H9 (cell line): ENCODE measurements at regions not wholly inside any gene's neighbourhood (a gene's known extent, or its start where the extent isn't known, plus 50 kb on each side); places are given as distances from the start of the nearest gene placed in this dataset.

Experiments
- DNase-seq: peaks from one replicate; pipeline ENCODE4 v3.0.0-alpha.2; 2017
- H2AFZ ChIP-seq: one replicate; pipeline ENCODE4 v1.6.1; 2013; ENCODE audit warnings: mild to moderate bottlenecking, low read length, control low read depth, moderate library complexity
- H2AK5ac ChIP-seq: 2 replicates; pipeline ENCODE4 v1.6.1; 2013; ENCODE audit warnings: low read length, control low read depth, mixed read lengths; ENCODE audit not compliant: insufficient read length
- H2BK120ac ChIP-seq: one replicate; pipeline ENCODE4 v1.6.1; 2013; ENCODE audit warnings: low read depth, mild to moderate bottlenecking, low read length, control low read depth, inconsistent platforms; ENCODE audit not compliant: poor library complexity, severe bottlenecking
- H2BK12ac ChIP-seq: 2 replicates; pipeline ENCODE4 v1.6.1; 2013; ENCODE audit warnings: low read length, control low read depth, mixed read lengths, low read depth; ENCODE audit not compliant: insufficient read length
- H2BK15ac ChIP-seq: 2 replicates; pipeline ENCODE4 v1.6.1; 2013; ENCODE audit warnings: low read depth, low read length, control low read depth
- H2BK20ac ChIP-seq: one replicate; pipeline ENCODE4 v1.6.1; 2013; ENCODE audit warnings: low read depth, mild to moderate bottlenecking, low read length, control low read depth, inconsistent platforms; ENCODE audit not compliant: poor library complexity, severe bottlenecking
- H2BK5ac ChIP-seq: 2 replicates; pipeline ENCODE4 v1.6.1; 2013; ENCODE audit warnings: low read length, control low read depth, mixed read lengths; ENCODE audit not compliant: insufficient read length
- H3K14ac ChIP-seq: 2 replicates; pipeline ENCODE4 v1.6.1; 2013; ENCODE audit warnings: low read length, control low read depth; ENCODE audit not compliant: insufficient read depth
- H3K18ac ChIP-seq: 2 replicates; pipeline ENCODE4 v1.6.1; 2013; ENCODE audit warnings: low read depth, mild to moderate bottlenecking, mixed read lengths, low read length, control low read depth; ENCODE audit not compliant: insufficient read length
- H3K23ac ChIP-seq: 2 replicates; pipeline ENCODE4 v1.6.1; 2013; ENCODE audit warnings: low read length, control low read depth, mixed read lengths, low read depth; ENCODE audit not compliant: insufficient read length
- H3K23me2 ChIP-seq: 2 replicates; pipeline ENCODE4 v1.6.1; 2013; ENCODE audit warnings: low read depth, mild to moderate bottlenecking, mixed read lengths, low read length, control low read depth; ENCODE audit not compliant: insufficient read length, poor library complexity, severe bottlenecking
- H3K27ac ChIP-seq: 2 replicates; pipeline ENCODE4 v1.5.1; 2013; ENCODE audit warnings: low read length, control low read depth, mixed read lengths, low read depth; ENCODE audit not compliant: insufficient read length
- H3K27me3 ChIP-seq: 2 replicates; pipeline ENCODE4 v1.6.1; 2013; ENCODE audit warnings: low read length, control low read depth, inconsistent platforms; ENCODE audit not compliant: insufficient read depth
- H3K4ac ChIP-seq: 2 replicates; pipeline ENCODE4 v1.6.1; 2013; ENCODE audit warnings: low read depth, mild to moderate bottlenecking, control low read depth, inconsistent platforms, low read length, moderate library complexity
- H3K4me1 ChIP-seq: 2 replicates; pipeline ENCODE4 v1.6.1; 2013; ENCODE audit warnings: low read length, control low read depth, inconsistent platforms; ENCODE audit not compliant: insufficient read depth
- H3K4me2 ChIP-seq: 2 replicates; pipeline ENCODE4 v1.6.1; 2013; ENCODE audit warnings: low read length, control low read depth, mixed read lengths; ENCODE audit not compliant: insufficient read length, insufficient read depth
- H3K56ac ChIP-seq: 2 replicates; pipeline ENCODE4 v1.6.1; 2013; ENCODE audit warnings: low read depth, mild to moderate bottlenecking, mixed read lengths, low read length, control low read depth; ENCODE audit not compliant: insufficient read length
- H3K79me1 ChIP-seq: 2 replicates; pipeline ENCODE4 v1.6.1; 2013; ENCODE audit warnings: low read depth, mild to moderate bottlenecking, moderate library complexity, low read length, control low read depth, inconsistent platforms; ENCODE audit not compliant: insufficient read depth, poor library complexity, severe bottlenecking
- H3K79me2 ChIP-seq: 2 replicates; pipeline ENCODE4 v1.6.1; 2013; ENCODE audit warnings: low read length, control low read depth, inconsistent platforms; ENCODE audit not compliant: insufficient read depth
- H3K9ac ChIP-seq: 2 replicates; pipeline ENCODE4 v1.6.1; 2013; ENCODE audit warnings: low read length, control low read depth, mixed read lengths; ENCODE audit not compliant: insufficient read length; ENCODE audit errors: extremely low read depth
- H3K9me3 ChIP-seq: one replicate; pipeline ENCODE4 v1.6.1; 2013; ENCODE audit warnings: low read depth, low read length, inconsistent platforms; ENCODE audit not compliant: control insufficient read depth
- H3T11ph ChIP-seq: one replicate; pipeline ENCODE4 v1.6.1; 2013; ENCODE audit warnings: mild to moderate bottlenecking, low read length, control low read depth, inconsistent platforms
- H4K20me1 ChIP-seq: one replicate; pipeline ENCODE4 v1.6.1; 2013; ENCODE audit not compliant: control insufficient read depth, insufficient read length, insufficient read depth
- H4K5ac ChIP-seq: 2 replicates; pipeline ENCODE4 v1.6.1; 2013; ENCODE audit warnings: low read depth, mild to moderate bottlenecking, mixed read lengths, low read length, control low read depth; ENCODE audit not compliant: insufficient read length
- H4K8ac ChIP-seq: replicated peaks from 2 replicates; pipeline ENCODE4 v1.6.1; 2013; ENCODE audit warnings: low read length, control low read depth, mixed read lengths, low read depth; ENCODE audit not compliant: insufficient read length
- H4K91ac ChIP-seq: 2 replicates; pipeline ENCODE4 v1.6.1; 2013; ENCODE audit warnings: low read depth, mild to moderate bottlenecking, moderate library complexity, mixed read lengths, low read length, control low read depth; ENCODE audit not compliant: insufficient read length
- H3K27ac Mint-ChIP-seq, 3 experiments: 2 replicates in 2 of 3; 3 replicates in 1 of 3; pipeline ENCODE4 v1.8.0; 2020 to 2021; ENCODE audit warnings: mixed read lengths in 3 of 3, mild to moderate bottlenecking in 1 of 3, moderate library complexity in 1 of 3
- H3K27me3 Mint-ChIP-seq: 2 replicates; pipeline ENCODE4 v1.8.0; 2021; ENCODE audit warnings: low read depth, mild to moderate bottlenecking, moderate library complexity, mixed read lengths
- H3K36me3 Mint-ChIP-seq, 3 experiments: 2 replicates in 2 of 3; 3 replicates in 1 of 3; pipeline ENCODE4 v1.8.0; 2020 to 2021; ENCODE audit warnings: low read depth in 3 of 3, mixed read lengths in 3 of 3; ENCODE audit not compliant: insufficient read depth in 1 of 3
- H3K4me1 Mint-ChIP-seq, 2 experiments: 2 replicates each; pipeline ENCODE4 v1.8.0; 2020; ENCODE audit warnings: mixed read lengths in 2 of 2
- H3K4me3 Mint-ChIP-seq, 2 experiments: 2 replicates in 1 of 2; 3 replicates in 1 of 2; pipeline ENCODE4 v1.8.0; 2020 to 2021; ENCODE audit warnings: mild to moderate bottlenecking in 2 of 2, mixed read lengths in 2 of 2, moderate library complexity in 1 of 2
- H3K9me3 Mint-ChIP-seq, 2 experiments: 2 replicates in 1 of 2; 3 replicates in 1 of 2; pipeline ENCODE4 v1.8.0; 2020; ENCODE audit warnings: mild to moderate bottlenecking in 2 of 2, mixed read lengths in 2 of 2, moderate library complexity in 1 of 2
- CTCF ChIP-seq: fragments of 200-600 bp; sonication (generic); conservative IDR thresholded peaks from 3 replicates; pipeline ENCODE4 v1.8.0; 2021; ENCODE audit warnings: antibody characterized with exemption, mild to moderate bottlenecking
- WGBS: extraction: QIAGEN DNeasy Blood & Tissue Kit; methylation state at CpG from one replicate; pipeline ENCODE4 v1.1.7; 2013; ENCODE audit warnings: missing lambda C conversion rate, low lambda C conversion rate, mixed read lengths; ENCODE audit not compliant: insufficient read length; ENCODE audit errors: extremely low coverage; 5-methylcytosine and 5-hydroxymethylcytosine counted together

DNA sequence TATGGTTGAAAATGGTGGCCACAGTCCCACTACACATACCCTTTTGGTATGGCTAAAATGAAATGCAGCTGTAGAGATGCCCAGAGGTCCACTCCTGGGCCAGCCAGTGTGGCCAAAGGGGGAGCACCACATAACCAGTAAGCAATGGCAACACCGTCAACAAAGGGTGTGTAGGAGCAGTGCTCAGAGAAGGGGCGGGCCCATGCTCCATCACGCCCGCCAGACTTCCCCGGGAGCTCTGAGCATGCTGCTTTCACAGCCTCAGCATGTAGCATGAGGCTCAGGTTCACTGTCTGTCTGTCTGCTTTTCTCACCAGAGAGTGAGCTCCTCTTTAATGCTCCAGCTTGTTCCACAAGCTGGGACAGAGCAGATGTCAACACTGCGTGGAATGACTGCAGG, 537.6 kb downstream of the MATN1 start:
- Histone ChIP-seq H3K56ac (no peak overlapping the region), H3T11ph (no peak overlapping the region), H3K79me2 (no peaks in the 10 kb centered on the region), H4K91ac (no peak overlapping the region), H3K9ac (no peak overlapping the region), H3K4ac (no peak overlapping the region), H3K4me2 (no peak overlapping the region), H3K23me2 (no peaks in the 10 kb centered on the region), H3K9me3 (no peaks in the 10 kb centered on the region), H2AK5ac (no peak overlapping the region), H4K8ac (no peak overlapping the region), H2BK15ac (no peak overlapping the region), H2BK12ac (no peak overlapping the region), H3K27me3 (no peaks in the 10 kb centered on the region), H2BK5ac (no peak overlapping the region), H3K27ac (no peak overlapping the region), H3K18ac (no peak overlapping the region), H3K23ac (no peak overlapping the region), H4K5ac (no peak overlapping the region), H3K14ac (no peak overlapping the region; the same call in 1 of the 2 replicates), H2AFZ (no peak overlapping the region), H2BK120ac (no peak overlapping the region), H3K4me1 (no peaks in the 10 kb centered on the region), H2BK20ac (no peak overlapping the region), H3K79me1 (no peaks in the 10 kb centered on the region), H4K20me1 (no peaks in the 10 kb centered on the region)
- Mint-ChIP-seq H3K9me3 (no peaks in the 10 kb centered on the region), H3K4me1 (peaks cover under 1% of the 10 kb centered on the region in 2 experiments; a peak in 1 of 4 replicates), H3K27me3 (peaks cover 2% of the 10 kb centered on the region), H3K4me3 (no peak overlapping the region), H3K36me3 (no peaks in the 10 kb centered on the region), H3K27ac (no peak overlapping the region)
- WGBS = no CpG with 5 or more reads among the region's 6 CpGs
- no peak for DNase-seq
- no peak for TF ChIP-seq CTCF
